GM20431 (cell line): ENCODE measurements at regions not wholly inside any gene's neighbourhood (a gene's known extent, or its start where the extent isn't known, plus 50 kb on each side); places are given as distances from the start of the nearest gene placed in this dataset.
"Not testable (repeated sequence)": the region's sequence is repeated elsewhere in the genome, so short reads cannot be mapped to it uniquely, and the experiment has no call there.

Source experiments
- in situ Hi-C: fragments of 300-500 bp; cut with MseI, MboI; formaldehyde crosslinking; loops from one replicate; pipeline ENCODE4 v1.15.0; 2020; ENCODE audit warnings: low sequenced_read_pairs; ENCODE audit not compliant: unreplicated experiment

DNA sequence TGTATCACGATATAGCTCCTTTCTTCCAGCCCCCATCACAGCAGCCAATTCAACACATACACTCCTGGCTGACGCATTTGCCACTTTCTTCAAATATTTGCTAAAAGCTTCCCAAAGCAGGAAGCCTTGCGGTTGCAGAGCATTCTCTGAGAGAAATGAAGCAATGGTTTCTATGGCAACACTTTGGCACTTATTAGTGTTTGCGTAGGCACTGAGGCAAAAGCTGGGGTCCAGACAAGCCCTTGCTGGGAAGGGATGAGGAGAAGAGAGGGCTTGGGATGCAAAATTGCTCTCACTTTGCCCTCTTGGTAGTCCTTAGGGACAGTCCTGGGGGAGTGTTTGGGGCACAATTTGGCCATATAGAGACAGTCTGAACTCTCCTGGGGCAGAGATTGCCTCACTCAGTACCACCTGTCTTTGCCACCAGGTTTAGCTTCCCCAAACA is 55.0 kb upstream of the PAK3 start:
- in situ Hi-C loops, result no loop called here

DNA sequence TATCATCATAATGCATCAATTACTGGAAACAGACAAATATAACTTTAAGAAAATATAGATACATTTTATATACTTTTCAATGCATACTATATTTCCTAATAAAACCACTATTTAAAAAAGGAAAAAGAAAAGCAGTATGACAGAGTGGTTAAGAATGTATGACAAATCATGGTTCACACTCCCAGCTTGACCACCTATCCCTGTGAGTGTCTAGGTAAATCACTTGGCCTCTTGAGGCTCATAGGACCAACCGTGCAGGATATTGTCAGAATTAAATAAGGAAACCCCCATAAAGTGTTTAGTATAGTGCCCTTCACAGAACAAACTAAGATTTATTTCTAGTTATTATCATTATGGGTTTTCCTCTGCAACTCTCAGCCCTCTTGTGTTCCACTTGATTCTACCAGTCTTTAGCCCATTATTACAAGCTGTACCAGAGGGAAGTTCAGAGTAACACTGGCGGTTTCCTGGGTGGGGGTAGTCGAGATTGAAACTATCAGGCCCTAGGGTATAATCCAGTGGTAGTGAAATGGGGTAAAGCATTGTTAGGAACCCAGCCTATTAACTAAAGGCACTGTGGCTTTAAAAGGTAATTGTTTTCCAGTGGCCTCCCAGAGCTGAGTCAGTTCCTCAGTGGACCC is 55.5 kb upstream of the PAK3 start:
- in situ Hi-C loops, result no loop called here

DNA sequence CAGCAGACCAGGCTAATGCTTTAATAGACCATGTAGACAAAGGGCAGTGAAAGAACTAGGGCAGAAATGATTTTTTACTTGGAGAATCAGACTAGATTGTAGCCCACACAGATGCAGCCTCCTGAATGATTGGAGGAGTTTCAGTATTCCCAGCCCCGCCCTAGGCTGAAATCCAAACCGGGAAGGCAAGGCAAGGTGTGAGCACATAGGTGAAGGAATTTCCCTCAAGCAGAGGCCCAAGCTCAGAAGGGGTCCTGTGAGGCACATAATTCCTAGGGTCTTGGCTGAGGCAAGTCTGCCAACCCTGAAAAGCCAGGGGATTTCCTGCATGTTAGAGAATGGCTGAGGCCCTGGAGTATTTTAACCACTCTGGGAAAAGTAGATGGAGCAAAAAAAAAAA is 56.4 kb upstream of the PAK3 start:
- in situ Hi-C loops, result no loop called here

DNA sequence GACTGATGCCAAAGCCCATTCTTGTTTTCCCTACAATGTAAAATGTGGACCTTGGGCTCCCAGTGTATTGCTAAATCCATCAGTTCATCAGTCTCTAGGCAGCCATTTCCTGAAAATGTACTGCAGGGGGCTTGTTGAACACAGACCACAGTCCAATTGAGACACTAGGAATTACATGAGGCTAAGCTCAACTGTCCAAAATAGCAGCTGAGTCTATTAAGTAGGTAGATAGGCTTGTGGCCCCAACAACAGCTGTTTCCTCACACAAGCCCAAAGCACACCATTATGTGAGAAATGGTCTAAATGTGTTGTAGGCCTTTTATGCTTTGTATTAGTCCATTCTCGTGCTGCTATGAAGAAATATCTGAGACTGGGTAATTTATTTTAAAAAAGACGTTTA is 60.0 kb upstream of the PAK3 start:
- in situ Hi-C loops, result no loop called here

DNA sequence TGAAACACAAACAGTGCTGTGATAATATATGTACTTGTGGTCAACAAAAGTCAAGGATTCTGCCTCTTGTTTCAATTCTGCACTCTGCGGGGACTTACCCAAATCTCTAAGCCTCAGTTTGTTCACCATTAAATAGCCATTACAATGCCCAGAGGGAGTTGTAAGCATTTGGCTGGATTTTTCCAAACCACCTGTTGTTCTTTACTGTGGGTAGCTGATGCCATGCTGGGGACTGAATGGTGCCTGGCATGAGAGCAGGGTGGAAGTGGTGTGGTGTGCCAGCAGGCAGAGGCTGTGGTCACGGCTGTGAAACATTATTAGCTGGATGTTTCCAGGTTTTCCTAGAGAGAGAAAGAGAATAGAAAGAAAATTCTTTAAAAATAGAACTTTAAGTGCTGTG is 60.7 kb upstream of the PAK3 start:
- in situ Hi-C loops, result no loop called here

DNA sequence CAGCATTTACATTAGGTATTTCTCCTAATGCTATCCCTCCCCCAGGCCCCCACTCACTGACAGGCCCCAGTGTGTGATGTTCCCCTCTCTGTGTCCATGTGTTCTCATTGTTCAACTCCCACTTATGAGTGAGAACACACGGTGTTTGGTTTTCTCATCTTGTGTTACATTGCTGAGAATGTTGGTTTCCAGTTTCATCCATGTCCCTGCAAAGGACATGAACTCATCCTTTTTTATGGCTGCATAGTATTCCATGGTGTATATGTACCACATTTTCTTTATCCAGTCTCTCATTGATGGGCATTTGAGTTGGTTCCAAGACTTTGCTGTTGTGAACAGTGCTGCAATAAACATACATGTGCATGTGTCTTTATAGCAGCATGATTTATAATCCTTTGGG is 73.0 kb upstream of the PAK3 start:
- in situ Hi-C loops, result not testable (repeated sequence)

DNA sequence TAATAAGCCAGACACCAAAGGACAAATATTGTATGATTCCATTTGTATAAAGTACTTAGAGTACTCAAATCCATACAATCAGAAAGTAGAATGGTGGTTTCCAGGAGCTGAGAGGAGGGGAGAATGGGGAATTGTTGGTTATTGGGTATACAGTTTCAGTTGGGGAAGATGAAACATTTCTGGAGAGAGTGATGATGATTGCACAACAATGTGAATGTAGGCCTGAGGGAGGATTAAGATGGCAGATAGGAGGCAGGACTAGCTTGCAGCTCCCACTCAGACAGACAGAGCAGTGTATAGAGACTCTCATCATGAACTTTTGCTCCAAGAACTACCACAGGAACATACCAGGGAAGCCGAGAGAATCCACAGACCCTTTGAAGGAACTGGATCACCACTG is 75.7 kb upstream of the PAK3 start:
- in situ Hi-C loops, result no loop called here

DNA sequence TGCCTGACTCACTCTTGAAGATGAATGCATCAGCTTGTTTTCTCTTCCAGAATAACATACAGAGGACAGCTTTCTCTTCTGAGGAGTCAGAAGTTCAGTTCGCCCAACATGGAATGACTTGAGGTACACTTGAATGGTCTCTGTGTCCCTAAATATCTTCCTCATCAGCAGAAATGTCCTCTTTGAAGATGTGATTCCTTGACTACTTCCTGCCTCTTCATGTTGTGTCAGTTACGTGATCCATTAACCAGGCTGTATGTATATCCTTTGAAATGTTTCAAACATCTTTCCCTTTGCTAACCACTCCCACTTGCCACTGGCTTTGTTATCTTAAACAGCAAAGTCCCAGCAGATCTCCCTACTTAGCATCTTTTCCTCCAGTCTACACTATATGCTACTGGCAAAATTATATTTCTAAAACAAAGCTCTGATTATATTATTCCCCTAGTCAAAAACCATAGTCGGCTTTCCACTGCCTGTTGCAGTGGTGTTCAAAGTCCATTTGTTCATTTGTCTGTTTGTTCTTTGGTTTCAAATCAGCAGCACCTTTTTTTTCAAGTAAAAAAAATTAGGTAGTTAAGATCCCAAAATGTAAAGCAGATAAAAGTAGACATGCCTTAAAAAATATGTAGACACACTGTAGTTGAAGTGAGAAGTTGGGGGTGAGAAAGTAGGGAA is 82.1 kb upstream of the PAK3 start:
- in situ Hi-C loops, result no loop called here

DNA sequence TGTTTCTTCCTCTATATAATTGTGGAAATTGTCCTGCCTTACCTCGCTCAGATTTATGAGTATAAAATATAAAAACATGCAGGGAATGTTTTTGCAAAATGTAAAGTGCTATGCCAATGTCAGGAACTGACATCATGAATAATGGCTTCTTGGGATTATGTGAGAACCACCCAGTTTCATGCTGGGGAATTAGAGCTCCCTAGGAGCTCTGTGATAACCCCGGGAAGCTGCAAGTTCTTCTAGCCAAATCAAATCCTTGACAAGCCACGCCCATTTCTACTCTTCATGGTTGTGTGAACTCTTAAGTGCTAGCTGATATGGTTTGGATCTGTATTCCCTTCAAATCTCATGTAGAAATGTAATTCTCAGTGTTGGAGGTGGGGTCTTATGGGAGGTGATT is 85.9 kb upstream of the PAK3 start:
- in situ Hi-C loops, result no loop called here

DNA sequence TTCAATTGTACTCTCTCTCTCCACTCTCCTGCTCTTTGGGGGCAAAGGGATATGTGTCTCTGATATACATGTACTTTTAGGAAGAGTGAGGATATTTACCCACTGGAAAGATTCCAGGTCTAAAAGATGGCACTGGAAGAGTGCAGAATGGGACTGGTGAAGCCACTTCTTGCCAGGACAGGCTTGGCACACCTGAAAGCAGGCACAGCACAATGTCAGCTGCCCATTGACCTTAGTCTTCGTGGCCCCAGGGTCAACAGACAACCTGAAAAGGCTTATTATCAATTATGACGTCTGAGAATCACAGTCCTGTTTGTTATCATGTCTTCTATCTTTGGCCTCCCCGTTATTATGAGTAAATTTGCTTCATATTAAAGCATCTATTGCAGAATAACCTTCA is 86.7 kb upstream of the PAK3 start:
- in situ Hi-C loops, result no loop called here

DNA sequence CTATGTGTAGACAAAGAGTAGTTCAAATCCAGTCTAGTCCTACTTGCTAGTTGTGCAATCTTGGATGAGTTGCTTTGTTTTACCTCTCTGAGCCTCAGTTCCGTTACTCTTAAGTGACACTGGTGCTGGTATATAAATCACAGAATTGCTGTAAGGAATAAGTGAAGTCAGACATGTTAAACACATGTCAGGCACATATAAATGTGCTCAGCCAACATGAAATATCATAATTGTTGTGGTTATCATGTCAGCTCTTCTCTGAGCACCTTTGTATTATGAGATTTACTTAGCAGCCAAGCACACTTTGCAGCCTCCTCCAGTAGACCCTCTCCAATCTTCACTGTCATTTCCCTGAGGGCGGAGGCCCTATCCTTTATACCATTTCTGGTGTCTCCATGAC is 87.9 kb upstream of the PAK3 start:
- in situ Hi-C loops, result no loop called here

DNA sequence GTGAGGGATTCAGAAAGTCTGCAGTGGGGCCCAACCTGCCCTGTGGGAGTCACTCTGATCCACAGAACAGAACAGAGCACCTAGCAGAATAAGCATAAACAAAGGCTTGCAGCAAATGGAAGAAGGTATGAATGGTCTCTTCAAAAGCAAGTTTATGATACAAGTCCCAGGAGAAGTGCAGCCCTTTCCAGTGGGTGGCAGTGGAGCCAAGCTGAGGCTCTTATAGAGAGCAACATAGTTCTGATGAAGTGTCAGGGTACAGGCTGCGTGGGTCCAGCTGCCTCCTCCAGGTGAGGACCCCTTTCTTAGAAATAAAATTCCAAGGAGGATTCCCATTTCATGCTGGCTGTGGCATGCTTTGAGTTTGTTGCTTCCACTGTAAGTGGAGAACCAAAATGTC is 88.8 kb upstream of the PAK3 start:
- in situ Hi-C loops, result no loop called here

DNA sequence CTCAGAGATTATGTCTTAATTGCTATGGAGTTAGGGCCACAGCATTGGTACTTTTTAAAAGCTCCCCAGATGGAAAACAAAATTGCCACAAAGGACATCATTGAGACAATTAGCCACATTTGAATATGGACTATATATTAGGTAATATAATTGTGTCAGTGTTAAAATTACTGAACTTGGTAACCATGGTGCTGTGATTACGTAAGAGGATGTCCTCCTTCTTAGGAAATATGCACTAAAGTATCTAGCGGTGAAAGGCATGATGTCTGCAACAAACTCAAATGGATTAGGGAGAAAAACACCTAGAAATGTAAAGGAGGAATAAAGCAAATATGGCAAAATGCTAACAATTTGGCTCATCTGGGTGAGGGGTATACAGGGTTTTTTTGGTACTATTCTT is 89.9 kb upstream of the PAK3 start:
- in situ Hi-C loops, result no loop called here

DNA sequence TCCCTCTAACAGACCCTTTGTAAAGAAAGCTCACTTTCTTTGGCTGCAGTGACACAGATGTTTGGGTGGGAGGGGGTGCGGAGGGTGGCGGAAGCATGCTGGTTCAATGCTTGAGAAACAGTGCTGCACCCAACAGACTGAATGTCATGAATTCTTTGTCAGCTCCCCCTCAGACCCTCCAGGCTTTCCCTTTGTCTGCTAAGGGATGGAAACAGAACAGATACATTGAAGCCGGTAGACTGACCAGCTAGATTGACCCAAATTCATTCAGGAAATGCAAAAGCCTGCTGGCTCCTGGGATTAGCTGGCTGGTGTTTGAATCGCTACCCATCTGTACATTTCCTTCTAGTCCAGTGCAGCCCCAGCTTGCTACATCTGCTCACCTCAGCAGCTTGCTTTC is 90.8 kb upstream of the PAK3 start:
- in situ Hi-C loops, result no loop called here

DNA sequence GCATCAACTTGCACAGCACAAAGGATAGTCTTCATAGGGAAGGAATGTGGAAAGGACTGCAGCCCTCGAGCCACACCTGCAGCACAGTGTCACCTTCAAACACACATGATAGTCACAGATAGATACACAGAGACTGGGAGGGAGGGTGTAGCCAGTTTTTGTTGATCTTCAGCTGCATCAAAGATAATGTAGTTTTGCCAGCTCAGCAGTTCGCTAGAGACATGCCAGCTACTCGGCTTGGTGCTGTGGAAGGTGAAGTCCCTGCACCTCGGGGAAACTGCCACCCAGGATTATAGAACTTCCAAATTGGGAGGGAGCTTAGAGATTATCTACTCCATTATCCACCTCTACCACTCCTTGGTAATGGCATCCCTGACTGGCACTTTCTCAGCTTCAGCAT is 92.9 kb upstream of the PAK3 start:
- in situ Hi-C loops, result no loop called here

DNA sequence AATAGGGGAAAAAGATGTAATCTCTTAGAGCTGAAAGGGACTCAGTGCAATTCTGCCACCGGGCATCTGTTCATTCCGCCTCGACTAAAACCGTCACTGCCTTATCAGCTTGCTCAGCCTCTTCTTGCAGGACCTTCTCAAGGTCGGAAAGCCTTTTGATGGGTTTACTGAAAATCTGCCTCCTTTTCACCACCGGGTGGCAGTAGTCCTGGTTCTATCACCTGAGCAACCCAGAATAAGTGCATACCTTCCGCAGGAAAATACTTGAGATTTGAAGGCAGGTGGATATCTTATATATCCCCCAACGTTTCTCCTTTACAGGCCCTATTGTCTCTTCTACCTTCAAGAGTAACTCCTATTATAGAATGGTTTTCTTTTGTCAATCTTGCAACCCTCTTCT is 103.4 kb upstream of the PAK3 start:
- in situ Hi-C loops, result no loop called here

DNA sequence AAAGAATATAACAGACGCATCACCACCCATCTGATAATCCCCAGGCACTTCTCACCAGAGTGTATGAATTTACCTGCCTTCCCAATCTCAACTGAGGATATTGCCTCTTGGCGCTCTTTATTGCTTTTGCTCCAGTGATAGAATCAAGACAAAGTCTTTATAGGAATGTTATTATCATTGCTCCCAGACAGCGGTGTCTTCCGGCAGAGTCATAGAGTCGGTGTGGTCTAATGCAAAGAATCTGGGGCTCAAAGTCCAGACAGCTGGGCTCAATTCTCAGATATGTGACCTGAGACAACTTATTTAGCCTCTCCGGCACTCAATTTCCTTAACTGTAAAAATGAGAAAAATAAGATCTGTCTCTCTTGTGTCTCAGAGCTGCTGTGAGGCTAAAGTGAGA is 106.1 kb upstream of the PAK3 start:
- in situ Hi-C loops, result no loop called here

DNA sequence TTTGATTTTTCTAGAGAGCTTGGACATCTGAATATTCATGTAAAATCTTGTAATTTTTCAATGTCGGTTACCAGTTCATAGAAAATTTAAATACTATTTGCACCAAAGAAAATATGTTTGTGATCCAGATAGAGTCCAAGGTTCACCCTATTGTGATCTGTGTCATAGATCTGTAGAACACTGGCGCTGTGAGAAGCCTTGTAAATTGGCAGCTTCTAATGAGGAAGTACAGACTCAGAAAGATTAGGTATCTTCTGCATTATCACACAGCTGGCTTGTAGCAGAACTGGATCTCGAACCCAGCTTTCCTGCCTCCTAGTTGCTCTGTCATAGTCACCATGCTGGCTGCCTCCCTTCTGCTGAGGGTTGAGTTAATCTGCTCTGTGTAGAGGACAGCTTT is 106.5 kb upstream of the PAK3 start:
- in situ Hi-C loops, result no loop called here

DNA sequence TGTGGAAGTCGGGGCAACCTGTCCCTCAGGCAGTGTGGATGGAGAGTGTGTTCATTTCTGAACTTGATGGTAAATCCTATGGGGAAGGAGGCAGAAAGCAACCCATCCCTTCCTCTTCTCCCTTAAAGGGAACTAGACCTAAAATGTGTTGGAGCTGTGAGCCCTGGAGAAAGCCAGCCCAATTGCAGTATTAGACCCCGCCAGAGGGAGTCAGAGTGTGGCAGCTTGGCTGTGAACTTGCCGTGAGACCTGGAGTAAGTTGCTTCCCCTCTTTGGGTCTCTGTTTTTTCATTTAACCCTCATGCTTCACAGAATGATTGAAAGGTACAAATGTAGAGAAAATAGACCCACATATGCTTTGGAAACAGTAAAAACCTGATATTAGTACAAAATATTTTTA is 108.7 kb upstream of the PAK3 start:
- in situ Hi-C loops, result no loop called here

DNA sequence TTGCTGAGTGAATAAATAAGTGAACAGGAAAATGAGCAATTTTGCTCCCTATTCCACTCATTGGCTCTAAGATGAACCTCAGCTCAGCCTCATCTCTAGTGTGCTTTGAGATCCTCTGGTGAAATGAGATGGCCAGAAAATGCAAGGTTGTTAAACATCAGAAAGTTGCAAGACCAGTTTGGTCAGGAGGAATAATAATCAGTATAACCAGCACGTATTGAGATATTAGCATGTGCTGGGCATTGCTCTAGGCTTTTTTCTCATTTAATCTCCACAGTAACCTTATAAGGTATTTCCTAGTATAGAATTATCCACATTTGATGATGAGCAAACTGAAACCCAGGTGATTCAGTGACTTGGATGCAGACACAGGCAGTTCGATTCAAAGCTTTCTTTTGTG is 110.5 kb upstream of the PAK3 start:
- in situ Hi-C loops, result no loop called here

DNA sequence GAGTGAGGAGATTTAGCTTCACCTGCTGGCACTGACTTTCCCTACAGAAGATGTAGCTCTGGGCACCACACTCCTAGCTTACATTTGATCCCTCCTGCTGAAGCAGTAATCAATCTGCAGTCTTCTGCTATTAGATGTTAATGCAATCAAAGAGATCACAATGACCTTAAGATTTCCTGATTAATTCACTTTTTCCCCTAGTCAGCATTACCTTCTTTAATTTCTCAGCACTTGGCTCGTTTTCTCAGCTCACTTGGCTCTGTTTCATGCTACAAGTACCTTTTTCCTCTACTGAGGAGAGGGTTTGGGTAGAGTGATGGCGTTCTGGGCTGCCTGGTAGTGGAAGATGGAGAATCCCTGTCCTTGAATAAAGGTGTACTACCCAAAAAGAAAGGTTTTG is 113.0 kb upstream of the PAK3 start:
- in situ Hi-C loops, result no loop called here

DNA sequence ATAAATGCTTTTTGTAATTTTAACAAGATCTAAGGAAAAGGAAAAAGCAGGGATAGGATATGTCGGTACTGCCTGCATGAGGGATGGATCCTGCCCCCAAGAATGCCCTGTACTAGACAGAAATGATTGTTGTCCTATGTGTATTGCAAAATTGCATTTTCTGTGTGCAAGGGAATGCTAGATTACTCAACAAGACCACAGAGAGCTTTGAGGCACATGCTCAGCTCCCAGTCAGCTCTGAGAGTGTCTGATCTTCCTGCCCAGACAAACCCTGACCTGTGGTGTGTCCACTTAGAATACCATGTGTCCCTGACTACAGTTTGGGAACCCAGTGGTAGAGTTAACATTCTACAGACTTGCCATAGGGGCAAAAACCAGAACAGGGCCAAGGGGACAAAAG is 129.2 kb upstream of the PAK3 start:
- in situ Hi-C loops, result no loop called here
